HG03558 (cell line): ENCODE measurements at regions not wholly inside any gene's neighbourhood (a gene's known extent, or its start where the extent isn't known, plus 50 kb on each side); places are given as distances from the start of the nearest gene placed in this dataset.

Experiments
- ATAC-seq: cut with Tn5 transposase; IDR thresholded peaks from one replicate; pipeline ENCODE4 v1.9.1; 2021; ENCODE audit warnings: moderate number of reproducible peaks; ENCODE audit not compliant: unreplicated experiment; ENCODE audit errors: extremely low read depth

DNA sequence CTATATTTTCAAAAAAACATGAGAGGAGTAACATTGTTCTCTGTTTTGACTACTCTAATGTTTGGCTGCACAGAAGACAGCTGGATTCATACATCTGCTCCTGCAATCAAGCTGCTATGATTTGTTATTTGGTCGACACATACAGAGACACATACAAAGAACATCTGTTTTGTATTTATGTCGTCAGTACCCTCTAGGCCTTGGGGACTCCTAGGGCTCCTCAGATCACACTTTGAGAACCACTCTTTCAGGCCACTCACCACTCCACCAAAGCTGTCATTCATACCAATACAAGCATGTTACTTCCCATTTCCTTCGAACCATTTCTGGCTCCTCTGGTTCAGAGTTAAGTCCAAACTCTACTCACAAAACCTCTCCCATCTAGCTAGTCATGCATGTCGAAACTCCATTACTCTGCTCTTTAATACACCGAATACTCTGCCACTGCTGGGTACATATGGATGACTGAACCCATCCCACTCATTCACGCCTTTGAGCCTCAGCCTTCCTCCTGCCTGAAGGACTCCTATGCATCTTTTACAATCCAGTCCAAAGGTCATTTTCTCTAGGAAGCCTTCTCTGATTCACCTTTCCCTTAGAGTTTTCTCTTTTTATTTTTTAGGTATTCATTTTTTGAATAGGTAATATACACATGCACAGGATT, 102.9 kb upstream of the ARHGEF3 start:
- ATAC-seq = no peak

DNA sequence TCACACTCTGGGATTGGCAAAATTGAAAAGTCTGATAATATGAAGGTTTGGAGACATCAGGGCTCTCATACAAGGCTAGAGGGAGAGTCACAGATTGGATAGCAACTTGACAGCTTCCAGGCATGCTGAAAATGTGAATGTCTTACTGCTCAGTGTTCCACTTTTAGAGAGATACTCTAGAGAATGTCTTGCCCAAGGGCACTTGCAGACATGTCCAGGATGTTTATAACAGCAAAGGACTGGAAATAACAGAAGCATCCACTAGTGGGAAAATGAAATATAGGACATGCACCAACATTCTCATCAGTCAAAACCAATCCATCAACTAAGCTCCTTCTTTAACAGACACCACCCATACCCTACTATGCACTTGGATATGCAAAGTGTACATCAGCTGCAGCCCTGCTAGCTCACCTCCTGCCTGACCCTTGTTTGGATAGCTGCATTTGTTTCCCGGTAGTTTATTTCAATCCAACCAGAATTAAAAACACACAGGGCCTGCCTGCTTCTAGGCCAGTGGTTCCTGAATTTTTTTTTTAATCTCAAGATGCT, 101.6 kb upstream of the ARHGEF3 start:
- no peak for ATAC-seq

DNA sequence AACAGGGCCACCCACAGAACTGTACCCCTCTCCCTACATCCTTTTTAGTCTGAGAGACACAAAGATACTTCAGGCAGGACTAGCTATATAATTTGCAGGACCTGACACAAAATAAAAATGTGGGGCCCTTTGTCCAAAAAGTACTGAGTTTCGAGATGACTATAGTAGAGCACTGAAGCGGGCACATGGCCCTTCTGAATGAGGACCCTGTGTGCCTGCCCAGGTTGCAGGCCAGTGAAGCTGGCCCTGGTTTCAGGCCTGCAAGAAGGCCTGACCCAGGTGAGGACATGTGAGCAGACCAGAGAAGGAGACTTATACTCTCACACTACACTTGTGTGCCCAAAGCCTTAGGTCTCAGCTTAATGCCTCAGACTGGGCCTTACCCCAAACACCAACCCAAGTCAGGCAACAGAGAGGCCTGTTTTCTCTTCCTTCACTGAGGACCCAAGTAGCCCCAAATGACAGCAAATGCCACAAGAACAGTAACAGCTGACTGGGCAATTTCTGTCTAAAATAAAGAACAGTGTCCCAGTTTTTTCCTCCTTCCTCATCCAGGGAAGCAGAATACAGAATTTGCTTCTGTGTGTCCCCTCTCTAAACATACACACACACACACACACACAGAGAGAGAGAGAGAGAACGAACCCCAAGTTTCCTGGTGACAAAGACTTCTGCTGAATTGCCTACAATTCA, 100.9 kb upstream of the ARHGEF3 start:
- no peak for ATAC-seq

DNA sequence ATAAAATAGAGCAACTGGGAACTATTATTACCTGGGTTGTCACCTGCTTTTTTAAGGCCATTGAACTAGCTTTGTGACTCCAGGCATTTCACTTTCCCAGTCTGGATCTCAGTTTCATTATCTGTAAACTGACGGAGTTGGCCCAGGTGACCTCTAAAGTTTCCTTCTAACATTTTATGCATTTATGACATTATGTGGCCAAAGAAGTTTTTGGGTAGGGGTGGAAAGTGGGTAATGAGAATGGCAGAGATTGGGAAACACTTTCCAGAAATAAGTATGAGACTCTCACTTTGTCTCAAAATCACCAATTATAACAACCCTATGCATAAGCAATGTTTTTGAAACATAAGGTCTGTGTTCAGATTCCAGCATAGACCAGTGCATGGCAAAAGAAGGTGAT, 99.1 kb upstream of the ARHGEF3 start:
- ATAC-seq = no peak

DNA sequence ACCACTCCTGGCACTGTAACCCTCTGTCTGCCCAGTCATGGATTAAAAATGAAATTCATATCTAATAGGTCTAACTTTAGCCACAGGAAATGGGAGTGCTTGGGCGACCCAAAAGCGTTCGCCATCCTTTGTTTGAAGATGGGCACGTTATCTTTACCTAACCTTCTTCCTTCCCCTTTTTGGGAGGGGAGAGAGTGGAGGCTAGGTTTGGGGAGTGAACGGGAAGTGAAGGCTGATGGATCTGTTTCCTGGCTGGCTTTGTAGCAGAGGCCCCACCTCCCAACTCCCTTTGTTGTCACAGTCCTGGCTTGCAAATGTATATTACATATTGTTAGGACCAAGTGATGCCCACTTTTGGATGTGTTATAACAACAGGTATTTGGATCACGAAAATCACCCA, 98.1 kb upstream of the ARHGEF3 start:
- no peak for ATAC-seq

DNA sequence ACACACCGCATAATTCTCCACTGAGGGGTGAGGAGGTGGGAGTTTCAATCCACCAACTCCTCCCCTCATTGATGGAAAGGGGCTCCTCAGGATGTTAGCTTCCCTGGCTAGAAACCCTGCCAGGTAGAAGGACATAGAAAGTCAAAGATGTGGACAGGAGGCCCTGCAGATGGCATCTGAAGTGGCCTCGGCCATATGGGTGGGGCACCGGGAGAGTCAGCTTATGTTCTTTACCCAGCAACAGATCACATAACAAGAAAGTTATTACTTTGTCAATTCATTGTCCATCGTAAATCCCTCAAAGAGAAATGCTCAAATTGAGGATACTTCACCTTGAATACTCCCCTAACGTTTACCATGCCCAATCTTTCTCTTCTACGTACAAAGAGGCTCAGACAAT, 97.3 kb upstream of the ARHGEF3 start:
- ATAC-seq = no peak

DNA sequence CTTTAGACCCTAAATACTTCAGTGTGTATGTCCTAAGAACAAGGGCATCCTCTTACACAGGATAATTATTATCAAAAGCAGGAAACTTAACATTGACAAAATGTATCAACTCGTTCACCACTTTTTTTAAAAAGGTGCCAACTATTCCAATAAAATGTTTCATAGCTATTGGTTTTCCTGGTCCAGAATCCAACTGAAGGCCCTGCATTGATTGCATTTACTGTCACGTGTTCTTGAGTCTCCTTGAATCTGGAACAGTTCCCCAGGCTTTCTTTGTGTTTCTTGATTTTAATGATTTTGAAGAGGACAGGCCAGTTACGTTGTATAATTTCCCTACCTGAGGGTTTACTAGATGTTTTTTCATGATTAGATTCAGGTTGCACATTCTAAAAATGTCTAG, 94.6 kb upstream of the ARHGEF3 start:
- no peak for ATAC-seq

DNA sequence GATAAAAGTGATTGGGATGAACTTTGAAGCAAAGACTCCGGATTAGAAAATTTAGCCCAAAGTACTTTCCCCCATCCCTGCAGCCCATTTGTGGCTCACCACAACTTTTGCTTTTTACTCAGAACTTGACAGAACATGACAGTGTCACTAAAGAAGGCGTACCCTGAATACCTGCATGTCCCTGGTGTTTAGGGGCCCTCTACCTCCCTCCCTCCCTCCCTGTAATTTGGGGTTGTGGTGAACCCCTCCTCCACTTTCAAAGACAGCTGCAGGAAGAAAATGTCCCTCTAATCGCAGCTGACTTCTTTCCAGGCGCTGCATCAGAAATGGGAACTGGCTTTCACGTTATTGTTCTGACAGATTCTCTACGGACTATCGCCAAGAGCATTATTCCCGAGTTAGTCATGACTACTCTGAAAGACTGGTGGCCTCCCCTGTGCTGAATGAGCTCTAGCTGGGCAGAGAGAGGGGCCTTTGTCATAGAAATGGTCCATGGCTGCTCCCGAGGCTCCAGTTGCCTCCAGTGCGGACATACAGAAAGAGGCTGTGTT, 93.2 kb upstream of the ARHGEF3 start:
- no peak for ATAC-seq

DNA sequence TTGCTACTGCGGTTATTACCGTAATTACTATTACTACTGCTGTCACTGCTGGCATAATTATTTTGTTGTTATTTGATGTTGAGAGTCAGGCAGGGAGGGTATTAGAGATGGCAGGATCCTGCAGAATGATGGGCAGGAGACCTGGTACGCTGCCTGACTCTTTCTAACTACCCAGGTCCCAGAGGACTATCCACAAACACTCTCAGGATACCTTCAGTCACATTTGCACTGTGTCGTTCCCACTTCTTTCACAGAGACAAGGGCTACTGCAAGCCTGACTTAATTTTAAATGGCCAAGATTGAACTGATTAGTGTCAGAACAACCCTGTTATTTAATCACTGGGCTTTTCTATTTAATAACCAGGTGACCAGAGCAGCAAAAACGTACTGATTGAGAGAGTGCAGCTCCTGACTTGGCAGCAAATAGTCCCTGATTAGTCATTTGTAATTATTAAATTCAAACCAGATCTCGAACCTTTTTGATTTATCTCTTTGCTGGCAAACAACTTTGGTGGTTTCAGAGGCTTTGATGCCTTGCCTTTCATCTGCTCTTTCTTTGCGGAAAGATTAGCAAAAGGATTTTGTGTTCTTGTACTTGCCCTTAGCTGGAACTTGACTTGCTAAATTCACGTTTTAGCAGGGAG, 88.8 kb upstream of the ARHGEF3 start:
- ATAC-seq = no peak

DNA sequence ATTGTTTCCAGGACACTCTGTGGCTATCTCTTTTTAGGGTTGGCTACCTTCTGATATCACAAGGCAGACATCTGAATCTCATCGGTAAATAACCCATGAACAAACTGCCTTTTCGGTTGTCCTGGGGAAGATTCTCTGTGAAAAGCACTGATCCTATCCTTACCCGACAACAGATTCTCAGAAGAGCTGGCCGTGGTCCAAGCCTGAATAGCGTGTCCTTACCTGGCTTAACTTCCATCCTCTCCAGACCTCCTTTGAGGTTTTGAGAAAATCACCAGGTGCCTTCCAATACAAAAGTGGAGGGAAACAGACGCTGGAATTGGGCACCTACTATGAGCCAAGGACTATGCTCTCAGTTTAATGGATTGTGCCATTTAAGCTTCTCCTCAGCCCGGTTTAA, 87.4 kb upstream of the ARHGEF3 start:
- ATAC-seq = no peak

DNA sequence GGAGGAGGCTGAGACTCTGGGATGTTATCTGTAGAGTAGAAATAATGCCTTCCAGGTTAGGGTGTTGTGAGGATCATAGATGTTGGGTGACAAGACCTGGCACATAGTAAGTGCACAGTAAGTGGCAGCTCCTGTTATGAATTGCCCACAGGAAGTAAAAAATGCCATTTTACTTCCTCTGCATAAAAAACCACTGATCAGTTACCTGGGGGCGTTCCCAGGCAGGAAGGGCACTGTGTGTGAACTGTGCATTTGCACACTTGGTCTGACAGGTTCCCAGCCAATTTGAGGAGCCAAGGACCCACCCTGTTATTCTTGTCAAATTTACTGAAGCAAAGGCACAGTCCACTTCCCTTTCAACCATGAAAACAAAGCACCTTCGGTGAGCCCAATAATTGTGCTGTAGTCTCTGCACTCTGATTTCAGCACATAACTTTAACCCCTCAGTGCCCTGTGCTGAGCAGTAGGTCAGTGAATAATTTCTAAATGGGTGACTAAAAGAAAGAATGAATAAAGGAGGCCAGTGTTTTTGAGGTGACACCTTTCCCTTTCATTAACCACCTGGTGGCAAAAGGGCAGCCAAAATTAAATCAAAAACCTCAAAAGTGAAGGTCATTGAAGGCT, 85.8 kb upstream of the ARHGEF3 start:
- no peak for ATAC-seq

DNA sequence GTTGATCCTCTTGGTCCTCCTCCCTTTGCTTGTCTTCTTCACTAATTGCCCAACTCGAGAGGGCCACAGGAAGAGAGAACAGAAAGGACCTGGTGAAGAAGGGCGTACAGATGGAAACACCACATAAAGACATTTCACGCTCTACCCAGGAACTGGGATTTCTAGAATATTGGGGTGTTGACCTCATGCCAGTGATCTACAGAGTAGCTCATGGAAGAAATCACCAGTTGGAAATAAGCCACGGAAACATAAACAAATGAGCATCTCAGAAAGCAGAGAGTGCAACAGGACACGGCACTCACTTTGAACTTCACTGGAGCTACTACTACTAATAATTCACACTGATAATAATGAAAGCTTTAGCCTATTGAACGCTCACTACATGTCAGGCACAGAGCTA, 84.6 kb upstream of the ARHGEF3 start:
- no peak for ATAC-seq

DNA sequence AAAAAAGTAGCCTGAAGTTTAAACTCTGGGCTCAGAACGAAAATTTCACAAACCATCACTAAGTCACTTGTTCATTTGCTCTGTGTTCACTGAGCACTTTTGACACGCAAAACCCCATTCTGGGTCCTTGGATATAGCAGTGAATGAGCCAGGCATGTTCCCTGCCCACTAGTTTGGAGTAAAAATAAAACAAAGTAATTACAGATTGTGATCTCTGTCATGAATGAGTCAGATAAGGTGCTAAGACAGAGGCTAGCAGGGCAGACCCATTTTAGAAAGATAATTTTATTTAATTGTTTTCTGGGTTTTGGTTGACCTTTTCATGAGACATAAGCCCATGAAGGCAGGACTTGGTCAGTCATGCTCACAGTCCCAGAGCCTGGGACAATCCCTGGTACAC, 84.1 kb upstream of the ARHGEF3 start:
- ATAC-seq = no peak

DNA sequence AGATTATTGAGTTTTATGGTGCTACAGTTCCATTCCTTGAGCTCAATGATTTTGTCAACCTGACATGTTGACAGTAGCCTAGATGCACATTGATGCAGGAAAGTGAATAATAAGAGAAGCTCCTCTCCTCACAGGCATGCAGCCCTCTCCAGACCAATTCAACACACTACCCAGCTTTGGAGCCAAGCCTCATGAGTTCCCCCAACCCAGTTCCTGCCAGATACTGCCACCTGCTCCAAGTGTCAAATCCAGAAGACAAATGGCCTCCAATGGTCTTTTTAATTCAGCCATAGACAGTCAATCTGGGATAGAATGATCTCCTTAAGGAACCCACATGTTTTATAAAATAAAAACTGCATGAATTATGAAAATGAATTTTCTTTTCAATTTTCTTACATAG, 83.7 kb upstream of the ARHGEF3 start:
- ATAC-seq = no peak

DNA sequence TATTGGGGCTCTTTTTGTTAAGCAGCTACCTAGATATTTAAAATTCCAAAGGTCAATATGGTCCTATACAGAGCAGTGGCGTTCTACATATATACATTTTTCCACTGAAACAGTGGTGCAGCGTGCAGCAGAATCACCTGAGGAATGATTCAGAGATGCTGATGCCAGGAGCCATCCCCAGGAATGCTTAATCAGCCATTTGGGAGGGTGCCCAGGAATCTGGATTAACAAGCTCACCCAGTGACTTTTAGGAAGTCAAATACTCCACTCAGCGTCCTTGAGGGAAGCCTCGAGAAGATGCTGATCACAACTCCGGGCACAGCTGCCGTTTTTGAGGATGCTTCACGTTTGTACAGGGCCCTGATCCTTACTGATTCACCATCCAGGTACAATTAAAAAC, 82.6 kb upstream of the ARHGEF3 start:
- ATAC-seq = no peak

DNA sequence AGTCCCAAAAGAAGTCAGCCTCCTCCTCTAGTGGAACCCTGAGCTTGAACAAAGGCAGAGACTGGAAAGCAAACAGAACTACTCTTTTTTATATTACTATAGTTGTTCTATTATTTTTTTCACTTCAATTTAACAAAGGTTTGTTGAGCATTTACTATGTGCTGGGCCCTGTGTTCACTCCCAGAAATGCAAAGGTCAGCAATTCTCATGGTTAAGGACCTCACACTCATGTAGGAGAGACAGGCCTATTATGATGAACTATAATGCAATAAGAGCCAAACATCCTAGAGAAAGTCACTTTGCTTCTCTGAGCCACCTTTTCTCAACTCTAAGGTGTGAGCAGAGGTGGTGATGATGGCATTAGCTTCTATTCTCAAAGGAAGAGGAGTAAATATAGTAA, 82.1 kb upstream of the ARHGEF3 start:
- no peak for ATAC-seq

DNA sequence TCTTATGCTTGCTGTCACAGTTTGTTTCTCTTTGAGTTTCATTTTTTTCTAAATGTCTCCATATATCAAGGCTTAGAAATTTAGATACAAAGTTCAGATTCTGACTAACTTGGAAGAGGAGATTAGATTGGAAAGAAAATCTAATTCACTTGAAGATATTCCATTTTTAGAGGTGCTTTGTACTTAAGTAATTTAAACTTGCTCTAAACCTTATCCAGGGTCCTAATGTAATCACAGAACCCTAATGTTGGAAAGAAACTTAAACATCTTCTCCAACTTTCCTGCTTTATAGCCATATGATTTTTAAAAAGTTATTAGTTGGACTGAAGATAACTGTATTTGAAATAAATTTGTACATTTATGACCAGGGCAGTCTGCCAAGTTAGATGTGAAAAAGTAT, 81.1 kb upstream of the ARHGEF3 start:
- no peak for ATAC-seq

DNA sequence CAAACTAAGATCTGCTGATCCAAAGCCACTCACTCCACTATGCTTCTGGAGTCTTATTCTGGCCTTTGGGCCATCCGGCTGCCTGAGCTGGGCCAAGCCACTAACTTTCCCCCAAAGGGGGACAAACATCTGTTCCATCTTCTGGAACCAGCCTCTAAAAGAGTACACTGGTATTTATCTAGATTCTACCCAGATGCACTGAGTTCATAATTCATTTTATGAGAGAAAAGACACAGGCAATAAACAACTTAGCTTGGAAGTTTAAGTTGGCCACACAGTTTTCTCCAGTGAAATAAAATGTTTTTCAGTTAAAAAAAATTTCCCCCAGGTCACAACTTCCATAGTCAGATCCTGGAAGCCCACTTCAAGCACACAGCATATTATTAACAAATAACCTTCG, 80.1 kb upstream of the ARHGEF3 start:
- no peak for ATAC-seq

DNA sequence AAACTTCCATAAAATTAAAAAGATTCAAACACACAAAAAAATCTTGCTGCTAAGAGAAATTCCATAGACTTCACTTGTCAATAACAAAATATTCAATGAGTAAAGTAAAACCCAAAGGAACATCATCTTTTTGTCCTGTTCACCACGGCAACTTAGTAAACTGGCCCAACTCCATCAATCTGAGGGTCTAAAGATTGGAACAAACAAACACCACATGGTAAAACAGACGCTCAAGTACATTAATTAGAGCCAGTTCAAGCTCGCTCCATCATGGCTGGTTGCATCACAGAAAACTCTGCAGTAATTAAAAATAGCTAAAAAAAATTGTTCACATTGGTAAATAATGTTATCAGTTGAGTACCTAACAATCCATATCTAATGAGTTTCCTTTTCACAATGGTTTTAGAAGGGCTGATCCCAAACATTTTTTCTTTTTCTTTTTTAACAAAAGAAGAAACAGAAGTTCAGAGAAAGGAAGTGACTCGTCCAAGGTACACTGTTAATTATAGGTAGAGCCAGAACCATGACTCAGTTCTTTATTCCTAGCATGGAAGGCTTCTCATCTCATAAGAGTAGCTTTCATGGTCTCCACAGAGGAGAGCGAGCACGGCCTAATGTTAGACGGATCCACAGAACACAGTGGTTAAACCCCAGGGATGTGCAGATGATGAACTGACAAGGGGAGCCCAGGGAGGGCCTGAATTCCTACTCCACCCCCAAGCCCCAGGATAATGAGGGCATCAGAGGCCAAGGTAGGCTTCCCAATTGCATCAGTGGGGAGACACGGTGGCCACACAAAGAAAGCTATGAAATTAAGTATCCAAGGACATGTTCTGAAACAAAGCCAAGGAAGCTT, 79.2 kb upstream of the ARHGEF3 start:
- ATAC-seq = no peak
